H1 (cell line): ENCODE measurements at regions not wholly inside any gene's neighbourhood (a gene's known extent, or its start where the extent isn't known, plus 50 kb on each side); places are given as distances from the start of the nearest gene placed in this dataset.

Source experiments
- CTCF ChIA-PET: fragments of 300-600 bp; sonication (Branson Sonifier 250); formaldehyde crosslinking; loops from one replicate; lab custom pipeline; 2021; ENCODE audit not compliant: partially characterized antibody; lab: Charles Lee
- POLR2A ChIA-PET: fragments of 300-600 bp; sonication (Branson Sonifier 250); formaldehyde crosslinking; loops from one replicate; lab custom pipeline; 2021; ENCODE audit warnings: inconsistent platforms; ENCODE audit not compliant: partially characterized antibody; lab: Charles Lee
- DNase-seq, 2 experiments: peaks; one replicate each; pipeline versions ENCODE4 v3.0.0 to v3.0.0-alpha.2; 2010 to 2022; ENCODE audit warnings: low spot score in 2 of 2, low read depth in 1 of 2, mixed read lengths in 1 of 2
- FAIRE-seq: peaks from 2 replicates; lab custom pipeline; 2011; peaks lifted over from hg19 to GRCh38; lab: Jason Lieb, UNC
- H2AFZ ChIP-seq: 2 replicates; pipeline ENCODE4 v1.8.1; 2012; ENCODE audit warnings: low read length, inconsistent platforms
- H2AK5ac ChIP-seq: 2 replicates; pipeline ENCODE4 v1.6.1; 2013; ENCODE audit warnings: low read depth, low read length
- H2BK120ac ChIP-seq: replicated peaks from 2 replicates; pipeline ENCODE3; 2013; ENCODE audit warnings: low read depth, low read length, inconsistent platforms
- H2BK12ac ChIP-seq: 2 replicates; pipeline ENCODE4 v1.6.1; 2013; ENCODE audit warnings: low read depth, low read length
- H2BK15ac ChIP-seq: 2 replicates; pipeline ENCODE4 v1.6.1; 2013; ENCODE audit warnings: low read length
- H2BK20ac ChIP-seq: 2 replicates; pipeline ENCODE4 v1.6.1; 2013; ENCODE audit warnings: low read length
- H2BK5ac ChIP-seq: 2 replicates; pipeline ENCODE4 v1.6.1; 2013; ENCODE audit warnings: low read depth, low read length
- H3K14ac ChIP-seq: 2 replicates; pipeline ENCODE4 v1.6.1; 2013; ENCODE audit warnings: inconsistent platforms; ENCODE audit not compliant: insufficient read length
- H3K18ac ChIP-seq: 2 replicates; pipeline ENCODE4 v1.6.1; 2013; ENCODE audit warnings: low read length; ENCODE audit errors: extremely low read depth
- H3K23ac ChIP-seq: 2 replicates; pipeline ENCODE4 v1.6.1; 2013; ENCODE audit warnings: inconsistent platforms; ENCODE audit not compliant: insufficient read length
- H3K23me2 ChIP-seq: 2 replicates; pipeline ENCODE4 v1.6.1; 2013; ENCODE audit warnings: low read depth, low read length
- H3K27ac ChIP-seq: 2 replicates; pipeline ENCODE4 v1.6.1; 2011; ENCODE audit warnings: low read depth, low read length, inconsistent platforms
- H3K27me3 ChIP-seq, 4 experiments: replicated peaks in 1 of 4; 1 replicate in 1 of 4; 2 replicates in 3 of 4; pipeline versions ENCODE4 v1.6.1 to v1.8.1; 2011 to 2013; ENCODE audit warnings: low read length in 3 of 4, mild to moderate bottlenecking in 3 of 4, inconsistent platforms in 2 of 4, mixed read lengths in 2 of 4, moderate library complexity in 1 of 4; ENCODE audit not compliant: control insufficient read depth in 3 of 4, insufficient read depth in 3 of 4; ENCODE audit errors: extremely low read depth in 1 of 4
- H3K36me3 ChIP-seq, 4 experiments: 2 replicates each; pipeline versions ENCODE4 v1.6.1 to v1.8.1; 2011 to 2013; ENCODE audit warnings: mild to moderate bottlenecking in 4 of 4, low read length in 3 of 4, moderate library complexity in 2 of 4, control low read depth in 1 of 4, inconsistent platforms in 1 of 4; ENCODE audit not compliant: insufficient read depth in 4 of 4, control insufficient read depth in 2 of 4
- H3K4ac ChIP-seq: replicated peaks from 2 replicates; pipeline ENCODE3; 2013; ENCODE audit warnings: low read length, low read depth, mixed read lengths, inconsistent platforms; ENCODE audit not compliant: insufficient read length
- H3K4me1 ChIP-seq, 4 experiments: replicated peaks in 1 of 4; 1 replicate in 1 of 4; 2 replicates in 3 of 4; pipeline versions ENCODE4 v1.6.1 to v1.8.1; 2011 to 2013; ENCODE audit warnings: low read length in 3 of 4, inconsistent platforms in 2 of 4, mixed read lengths in 1 of 4; ENCODE audit not compliant: insufficient read depth in 4 of 4, control insufficient read depth in 3 of 4
- H3K4me2 ChIP-seq, 2 experiments: 2 replicates each; pipeline versions ENCODE4 v1.6.1 to v1.8.1; 2011 to 2013; ENCODE audit warnings: low read depth in 2 of 2, low read length in 2 of 2, control low read depth in 1 of 2, inconsistent platforms in 1 of 2, mild to moderate bottlenecking in 1 of 2; ENCODE audit not compliant: insufficient read depth in 1 of 2
- H3K4me3 ChIP-seq, 4 experiments: fragments of 200-600, 300-600 bp in 1 of 4; sonication (generic), shearing (Covaris generic), sonication (Bioruptor Twin) in 1 of 4; 2 replicates each; pipeline versions ENCODE4 v1.5.1 to v1.8.1; 2011 to 2016; ENCODE audit warnings: low read length in 4 of 4, low read depth in 3 of 4, control low read depth in 2 of 4, inconsistent platforms in 2 of 4, mild to moderate bottlenecking in 2 of 4, mixed read lengths in 1 of 4, moderate library complexity in 1 of 4; ENCODE audit not compliant: insufficient read depth in 2 of 4; ENCODE audit errors: extremely low read depth in 1 of 4
- H3K56ac ChIP-seq: replicated peaks from 2 replicates; pipeline ENCODE3; 2013; ENCODE audit warnings: low read depth, mild to moderate bottlenecking, mixed read lengths, low read length, inconsistent platforms; ENCODE audit not compliant: insufficient read length
- H3K79me1 ChIP-seq: 2 replicates; pipeline ENCODE4 v1.6.1; 2013; ENCODE audit warnings: low read depth, low read length, control low read depth
- H3K79me2 ChIP-seq, 2 experiments: 2 replicates each; pipeline versions ENCODE4 v1.6.1 to v1.8.1; 2012 to 2013; ENCODE audit warnings: low read length in 2 of 2, mild to moderate bottlenecking in 2 of 2, inconsistent platforms in 1 of 2; ENCODE audit not compliant: insufficient read depth in 2 of 2, control insufficient read depth in 1 of 2
- H3K9ac ChIP-seq, 4 experiments: replicated peaks in 1 of 4; 1 replicate in 1 of 4; 2 replicates in 3 of 4; pipeline versions ENCODE4 v1.6.1 to v1.8.1; 2011 to 2013; ENCODE audit warnings: low read depth in 3 of 4, low read length in 3 of 4, control low read depth in 2 of 4, mild to moderate bottlenecking in 2 of 4, moderate library complexity in 2 of 4, inconsistent platforms in 1 of 4; ENCODE audit errors: extremely low read depth in 1 of 4
- H3K9me3 ChIP-seq, 2 experiments: 2 replicates each; pipeline versions ENCODE4 v1.6.1 to v1.8.1; 2012 to 2013; ENCODE audit warnings: mild to moderate bottlenecking in 2 of 2, moderate library complexity in 2 of 2, control low read depth in 1 of 2, inconsistent platforms in 1 of 2, low read depth in 1 of 2, low read length in 1 of 2, mixed read lengths in 1 of 2; ENCODE audit not compliant: insufficient read depth in 2 of 2
- H4K20me1 ChIP-seq, 2 experiments: replicated peaks in 1 of 2; 2 replicates each; pipeline versions ENCODE3 to v1.8.1; 2011 to 2013; ENCODE audit warnings: inconsistent platforms in 2 of 2, low read length in 2 of 2, mild to moderate bottlenecking in 1 of 2; ENCODE audit not compliant: insufficient read depth in 2 of 2, control insufficient read depth in 1 of 2
- H4K5ac ChIP-seq: 2 replicates; pipeline ENCODE4 v1.6.1; 2013; ENCODE audit warnings: low read length, low read depth, mixed read lengths, inconsistent platforms; ENCODE audit not compliant: insufficient read length
- H4K8ac ChIP-seq: 2 replicates; pipeline ENCODE4 v1.8.0; 2013; ENCODE audit warnings: mild to moderate bottlenecking, moderate library complexity, low read length, inconsistent platforms; ENCODE audit not compliant: insufficient read depth; ENCODE audit errors: extremely low read depth
- H4K91ac ChIP-seq: replicated peaks from 2 replicates; pipeline ENCODE3; 2013; ENCODE audit warnings: low read length, mixed read lengths, inconsistent platforms; ENCODE audit not compliant: insufficient read length
- BRCA1 ChIP-seq: IDR thresholded peaks from 2 replicates; pipeline ENCODE4 v1.6.1; 2012; ENCODE audit warnings: low read depth, low read length, improper control_type of control experiment
- JUND ChIP-seq: IDR thresholded peaks from 2 replicates; pipeline ENCODE4 v1.6.1; 2011; ENCODE audit warnings: mild to moderate bottlenecking, improper control_type of control experiment, low read length
- RXRA ChIP-seq: IDR thresholded peaks from 2 replicates; pipeline ENCODE4 v1.6.1; 2011; ENCODE audit warnings: low read depth, mild to moderate bottlenecking, low read length, moderate library complexity; ENCODE audit not compliant: insufficient read depth
- WGBS, 2 experiments: shearing (Covaris generic) in 1 of 2; methylation state at CpG; one replicate each; pipeline versions ENCODE4 v1.1.6 to v1.1.7; 2013 to 2015; ENCODE audit warnings: low lambda C conversion rate in 2 of 2, mixed read lengths in 2 of 2, inconsistent platforms in 1 of 2, low coverage in 1 of 2, missing lambda C conversion rate in 1 of 2; ENCODE audit not compliant: insufficient replicate concordance in 2 of 2, insufficient coverage in 1 of 2, insufficient read length in 1 of 2; ENCODE audit errors: extremely low coverage in 1 of 2, missing lambda C conversion rate in 1 of 2; 5-methylcytosine and 5-hydroxymethylcytosine counted together
- TF ChIP-seq, protein P1 (sequence below): IDR thresholded peaks from 2 replicates; pipeline ENCODE4 v1.6.1; 2012; ENCODE audit warnings: inconsistent platforms

GRCh38 chr3:168330983-168331382 lies 235.3 kb upstream of the GOLIM4 start:
- Histone ChIP-seq H3K4me3 (no peak overlapping the region), H2AK5ac (no peak overlapping the region), H3K9me3 (no peaks in the 10 kb centered on the region), H3K79me2 (no peaks in the 10 kb centered on the region), H3K36me3 (no peaks in the 10 kb centered on the region), H2BK12ac (no peak overlapping the region), H2BK20ac (no peak overlapping the region), H4K5ac (no peak overlapping the region), H3K27me3 (no peaks in the 10 kb centered on the region), H3K4ac (no peak overlapping the region), H3K23me2 (no peaks in the 10 kb centered on the region), H3K14ac (no peak overlapping the region), H2BK15ac (no peak overlapping the region), H3K9ac (no peak overlapping the region; a peak in 1 of 7 replicates), H3K4me2 (no peak overlapping the region), H4K8ac (no peak overlapping the region), H4K91ac (no peak overlapping the region), H3K56ac (no peak overlapping the region), H2BK120ac (no peak overlapping the region), H2BK5ac (no peak overlapping the region), H3K27ac (no peak overlapping the region), H3K23ac (no peak overlapping the region), H3K79me1 (no peaks in the 10 kb centered on the region), H3K4me1 (no peaks in the 10 kb centered on the region), H4K20me1 (no peaks in the 10 kb centered on the region), H3K18ac (no peak overlapping the region), H2AFZ (no peak overlapping the region)
- ChIA-PET POLR2A (interaction anchor here (0.6 to 1.2 kb wide), 3 partner anchors 12 to 628 kb away, joined by 3 read pairs; no protein-coding TSS in a partner anchor), CTCF (interaction anchor here (0.9 to 1.4 kb wide), 5 partner anchors 14 to 534 kb away, joined by 3 to 5 read pairs (median 4); no protein-coding TSS in a partner anchor)
- DNase-seq (no peak), FAIRE-seq (no peak)
- TF ChIP-seq RXRA (no peak), BRCA1 (no peak), JUND (no peak)
- TF ChIP-seq, protein P1, sequence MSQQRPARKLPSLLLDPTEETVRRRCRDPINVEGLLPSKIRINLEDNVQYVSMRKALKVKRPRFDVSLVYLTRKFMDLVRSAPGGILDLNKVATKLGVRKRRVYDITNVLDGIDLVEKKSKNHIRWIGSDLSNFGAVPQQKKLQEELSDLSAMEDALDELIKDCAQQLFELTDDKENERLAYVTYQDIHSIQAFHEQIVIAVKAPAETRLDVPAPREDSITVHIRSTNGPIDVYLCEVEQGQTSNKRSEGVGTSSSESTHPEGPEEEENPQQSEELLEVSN = peak; percentile 30; the same call in 1 of the 2 replicates
- WGBS, 2 experiments = 93% methylated on average over 3 of the region's 3 CpGs; no CpG with 5 or more reads in 1 of the 2 experiments
